HG02642 (cell line): ENCODE measurements at regions not wholly inside any gene's neighbourhood (a gene's known extent, or its start where the extent isn't known, plus 50 kb on each side); places are given as distances from the start of the nearest gene placed in this dataset.

ENCODE experiments used
- ATAC-seq: cut with Tn5 transposase; IDR thresholded peaks from one replicate; pipeline ENCODE4 v1.9.1; 2021; ENCODE audit warnings: mild to moderate bottlenecking; ENCODE audit not compliant: unreplicated experiment, poor library complexity

- no peak for ATAC-seq
These were observed 96.4 kb upstream of the PCGF5 start for GRCh38 chr10:91124016-91124415.

DNA sequence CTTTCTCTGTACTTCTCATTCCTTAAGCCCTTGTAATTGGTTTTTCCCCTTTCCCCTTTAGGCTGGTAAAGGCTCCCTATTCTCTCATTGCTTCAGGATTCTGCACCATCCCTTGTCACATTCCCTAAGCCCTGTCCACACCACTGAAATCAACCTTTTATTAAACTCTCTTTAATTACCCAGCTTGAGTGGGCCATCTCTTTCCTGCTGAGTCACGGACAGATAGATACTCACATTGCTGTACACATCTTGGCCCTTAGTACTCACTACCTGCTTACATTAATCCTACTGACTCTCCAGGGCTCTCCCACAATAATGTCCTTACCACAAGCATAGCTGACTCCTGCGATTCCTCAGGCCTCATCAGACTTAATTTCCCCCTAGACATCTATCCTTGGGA, 94.0 kb upstream of the PCGF5 start:
- no peak for ATAC-seq

DNA sequence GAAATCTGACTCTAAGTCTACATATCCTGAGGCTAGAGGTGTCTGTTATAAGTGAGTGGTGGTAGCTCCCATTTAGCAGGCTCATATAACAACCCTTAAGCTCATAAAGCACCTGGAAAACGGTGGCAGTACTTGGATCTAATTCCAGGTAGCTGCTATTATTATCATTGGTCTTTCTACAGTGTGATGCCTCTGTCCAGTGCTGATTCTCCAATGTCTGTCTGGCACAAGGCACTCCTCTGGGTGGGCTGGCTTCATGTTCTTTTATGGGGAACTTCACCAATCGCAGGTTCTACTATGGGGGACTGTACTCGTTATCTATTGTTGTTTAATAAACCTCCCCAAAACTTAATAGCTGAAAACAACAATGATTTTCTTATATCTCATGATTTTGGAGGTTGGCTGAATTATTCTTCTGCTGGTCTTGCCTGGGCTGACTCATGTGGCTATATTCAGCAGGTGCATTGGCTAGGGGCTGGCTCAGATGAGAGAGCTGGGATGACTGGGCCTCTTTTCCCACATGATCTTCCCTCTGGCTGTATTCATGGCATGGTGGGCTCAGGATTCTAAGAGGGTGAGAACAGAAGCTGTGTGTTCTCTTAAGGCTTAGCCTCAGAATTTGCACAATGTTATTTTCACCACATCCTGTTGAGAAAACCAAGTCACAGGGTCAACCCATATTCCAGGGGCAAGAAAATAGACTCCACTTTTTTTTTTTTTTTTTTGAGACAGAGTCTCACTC, 93.0 kb upstream of the PCGF5 start:
- no peak for ATAC-seq

DNA sequence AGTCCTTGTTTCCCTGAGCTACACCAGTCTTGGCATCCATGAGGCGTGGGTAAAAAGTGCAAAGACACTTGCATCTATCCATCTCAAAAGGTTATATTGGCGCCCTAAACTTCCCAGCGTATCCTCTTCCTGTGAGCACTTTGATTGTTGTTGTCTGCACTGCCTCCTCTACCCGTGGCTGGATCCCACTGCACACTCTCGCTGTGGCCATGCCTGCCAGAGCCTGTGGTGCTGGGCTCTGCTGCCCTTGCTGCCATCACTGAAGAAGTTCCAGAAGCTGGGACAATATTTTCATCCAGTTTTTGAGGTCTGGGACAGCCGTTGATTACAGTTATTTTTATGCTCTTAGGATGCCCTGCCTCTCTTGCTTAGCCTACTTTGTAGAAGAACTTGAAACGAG, 85.3 kb upstream of the PCGF5 start:
- ATAC-seq: no peak

DNA sequence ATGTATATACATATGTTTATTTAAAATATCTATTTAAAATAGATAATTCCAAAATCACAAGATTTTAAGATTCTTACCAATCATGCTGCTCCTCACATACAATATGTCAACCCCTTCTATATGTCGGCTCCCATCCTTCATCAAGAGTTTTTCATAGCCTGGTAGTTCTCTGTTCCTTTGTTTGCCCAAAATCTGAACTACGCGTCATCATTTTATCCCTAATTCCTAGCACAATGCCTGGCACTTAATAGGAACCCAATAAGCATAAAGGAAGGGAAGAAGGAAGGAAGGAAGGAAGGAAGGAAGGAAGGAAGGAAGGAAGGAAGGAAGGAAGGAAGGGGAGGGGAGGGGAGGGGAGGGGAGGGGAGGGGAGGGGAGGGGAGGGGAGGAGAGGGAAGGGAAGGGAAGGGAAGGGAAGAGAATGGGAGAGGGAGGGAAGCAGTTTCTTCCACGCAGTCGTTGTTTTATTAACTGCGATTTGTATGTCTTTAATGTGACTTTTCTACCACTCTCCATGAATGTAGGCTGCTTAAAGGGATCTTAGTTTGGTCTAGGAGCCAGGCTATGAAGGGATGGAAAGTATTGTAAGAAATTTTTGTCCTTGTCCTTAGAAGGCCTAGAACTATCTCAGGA, 83.3 kb upstream of the PCGF5 start:
- no peak for ATAC-seq

DNA sequence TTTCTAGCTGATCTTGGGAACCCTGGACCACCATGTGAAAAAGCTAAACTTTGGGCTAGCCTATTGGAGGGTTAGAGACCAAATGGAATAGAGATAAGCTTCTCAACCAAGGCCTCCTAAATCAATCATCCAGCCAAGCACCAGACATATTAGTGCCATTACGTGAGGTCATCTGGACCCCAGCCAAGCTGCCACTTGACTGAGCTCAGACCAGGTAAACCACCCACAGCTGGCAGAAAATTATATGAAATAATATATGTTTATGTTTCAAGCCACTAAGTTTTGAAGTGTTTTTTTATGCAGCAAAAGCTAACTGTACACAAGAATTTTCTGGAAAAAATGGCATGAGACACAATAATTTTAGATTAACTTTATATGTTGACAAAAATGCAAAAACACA, 82.6 kb upstream of the PCGF5 start:
- no peak for ATAC-seq

- ATAC-seq: no peak
These were observed 79.4 kb upstream of the PCGF5 start for GRCh38 chr10:91140995-91141549.

GRCh38 chr10:91144961-91145360, 75.5 kb upstream of the PCGF5 start:
- ATAC-seq: no peak

GRCh38 chr10:91146146-91146545, 74.3 kb upstream of the PCGF5 start:
- no peak for ATAC-seq

GRCh38 chr10:91149550-91149949, 70.9 kb upstream of the PCGF5 start:
- no peak for ATAC-seq

- no peak for ATAC-seq
These were observed 69.8 kb upstream of the PCGF5 start for GRCh38 chr10:91150631-91151030.

DNA sequence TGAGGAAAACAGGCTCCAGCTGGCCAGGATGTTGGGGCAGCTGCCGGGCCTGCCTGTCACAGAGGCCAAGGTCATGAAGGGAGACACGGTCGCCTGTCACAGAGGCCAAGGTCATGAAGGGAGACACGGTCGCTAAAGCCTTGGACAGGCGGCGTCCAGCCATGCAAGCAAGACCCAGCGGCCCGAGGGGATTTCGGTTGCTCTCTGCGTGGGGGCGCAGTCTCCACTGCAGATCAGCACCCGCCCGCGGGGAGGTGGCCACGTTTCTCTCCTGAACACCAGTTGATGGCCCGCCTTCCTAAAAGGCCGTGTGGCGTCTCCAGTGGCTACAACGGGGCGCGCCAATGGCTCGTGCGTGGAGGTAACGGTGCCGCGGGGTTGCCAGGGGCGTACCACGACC, 67.0 kb upstream of the PCGF5 start:
- ATAC-seq: no peak

DNA sequence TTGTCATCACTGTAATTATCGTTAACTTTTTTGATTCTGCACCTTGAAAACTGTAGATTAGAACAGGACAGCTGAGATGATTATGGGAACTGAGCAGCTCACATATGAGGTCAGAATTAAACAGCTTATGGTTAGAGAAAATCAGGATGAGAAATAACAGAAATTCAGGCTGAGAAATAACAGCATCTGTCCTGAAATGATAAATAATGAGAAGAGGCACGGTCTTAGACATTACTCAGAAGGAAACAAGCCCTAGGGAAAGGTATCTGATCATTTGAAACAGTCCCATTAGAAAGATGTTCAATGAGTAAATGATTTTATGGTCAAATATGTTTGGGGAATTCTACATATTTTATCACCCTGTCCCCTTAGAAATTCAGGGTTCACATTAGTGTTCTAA, 65.6 kb upstream of the PCGF5 start:
- ATAC-seq: no peak

- no peak for ATAC-seq
These were observed 64.3 kb upstream of the PCGF5 start for GRCh38 chr10:91156196-91156595.

GRCh38 chr10:91159254-91159783, 61.1 kb upstream of the PCGF5 start:
- ATAC-seq: no peak

DNA sequence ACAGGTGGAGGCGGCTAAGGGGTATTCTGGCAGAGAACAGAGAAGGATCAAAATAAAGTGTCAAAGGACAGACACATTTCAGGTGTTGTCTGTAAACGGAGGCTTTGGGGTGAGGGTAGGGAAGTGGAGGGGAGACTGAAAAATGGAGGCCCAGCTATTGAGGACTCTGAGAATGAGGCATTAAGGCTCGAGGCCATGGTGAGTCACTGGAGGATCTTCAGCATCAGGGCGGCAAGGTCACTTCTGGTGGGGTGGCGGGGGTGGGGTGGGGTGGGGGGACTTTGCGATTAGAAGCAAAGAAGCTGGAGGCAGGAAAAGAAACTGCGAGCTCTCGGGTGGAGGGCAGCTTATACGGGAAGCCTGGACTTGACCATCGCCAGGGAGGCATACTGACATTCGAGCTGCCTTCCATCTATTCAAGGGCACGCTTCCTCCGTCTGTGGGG, 58.4 kb upstream of the PCGF5 start:
- no peak for ATAC-seq

DNA sequence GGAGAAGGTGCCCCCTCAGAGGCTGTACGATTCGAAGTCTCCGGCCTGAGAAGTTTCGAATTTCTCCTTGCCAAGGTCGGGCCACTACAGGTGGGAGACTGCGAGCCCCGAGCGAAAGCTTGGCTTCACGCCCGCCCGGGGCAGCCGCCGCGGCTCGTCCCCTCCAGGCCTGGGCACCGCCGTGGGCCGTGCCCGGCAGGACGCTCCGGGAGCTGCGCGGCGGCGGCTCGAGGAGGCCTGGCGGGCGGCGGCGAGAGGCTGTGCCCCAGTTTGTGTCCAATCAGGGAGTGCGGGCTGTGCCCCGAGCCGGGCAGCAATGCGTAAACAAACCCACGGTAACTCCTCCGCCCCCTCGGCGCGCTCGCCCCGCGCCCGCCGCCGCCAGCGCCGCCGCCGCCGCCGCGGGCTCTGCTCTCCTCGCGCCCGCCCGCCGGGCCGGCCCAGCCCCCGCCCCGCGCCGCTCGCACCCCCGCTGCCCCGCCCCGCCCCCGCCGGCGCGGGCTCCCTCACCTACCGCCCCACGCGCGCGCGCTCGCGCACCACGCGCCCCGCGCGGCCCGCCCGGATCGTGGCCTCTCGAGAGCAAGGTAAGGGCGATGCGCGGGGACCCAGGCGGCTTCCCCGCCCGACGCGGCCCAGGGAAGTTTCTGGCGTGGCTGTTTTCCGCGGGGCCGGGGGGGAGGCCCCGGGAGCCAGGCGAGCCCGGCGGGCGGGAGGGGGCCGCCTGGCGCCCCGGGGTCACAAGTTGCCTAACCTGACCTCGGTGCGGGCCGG, 57.8 kb upstream of the PCGF5 start:
- ATAC-seq: peak; percentile 67

- peak; percentile 57 for ATAC-seq
These were observed 57.1 kb upstream of the PCGF5 start for GRCh38 chr10:91163269-91163868.

DNA sequence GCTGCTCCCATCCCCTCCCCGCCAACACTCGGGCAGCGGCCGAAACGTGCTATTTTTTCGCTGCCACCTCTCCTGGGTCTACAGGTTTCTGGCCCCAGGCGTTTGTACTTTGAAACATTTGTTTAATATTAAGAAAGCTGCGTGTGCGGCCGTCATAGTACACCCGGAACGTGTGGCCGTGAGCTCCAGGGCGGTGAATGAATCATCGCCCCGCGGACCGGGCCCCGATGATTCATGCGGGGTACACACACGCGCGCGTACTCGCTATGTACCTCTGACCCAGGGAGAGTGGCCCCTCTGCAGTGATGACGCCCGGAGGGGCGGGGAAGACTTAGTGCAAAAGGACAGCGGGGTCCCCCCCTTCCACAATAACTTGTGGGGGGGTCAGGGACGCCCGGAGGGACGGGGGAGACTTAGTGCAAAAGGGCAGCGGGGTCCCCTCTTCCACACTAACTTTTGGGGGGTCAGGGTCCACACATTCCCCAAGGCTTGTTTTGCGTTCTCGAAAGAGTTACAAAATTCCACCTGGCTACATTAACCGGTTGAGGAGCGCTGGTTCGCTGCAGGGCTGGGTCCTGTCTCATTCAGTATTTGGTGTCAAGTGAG, 56.5 kb upstream of the PCGF5 start:
- peak; percentile 24 for ATAC-seq

GRCh38 chr10:91164520-91165065, 55.9 kb upstream of the PCGF5 start:
- no peak for ATAC-seq
